GM12891 (cell line): ENCODE measurements at regions not wholly inside any gene's neighbourhood (a gene's known extent, or its start where the extent isn't known, plus 50 kb on each side); places are given as distances from the start of the nearest gene placed in this dataset.

Experiments
- PAX5 ChIP-seq: IDR thresholded peaks from 2 replicates; pipeline ENCODE4 v1.6.1; 2011; ENCODE audit warnings: low read length, moderate library complexity, mild to moderate bottlenecking; ENCODE audit not compliant: insufficient read depth, severe bottlenecking
- POLR2A ChIP-seq: IDR thresholded peaks from 2 replicates; pipeline ENCODE4 v1.6.1; 2011; ENCODE audit warnings: low read depth, low read length, control low read depth
- POLR2AphosphoS5 ChIP-seq: IDR thresholded peaks from 2 replicates; pipeline ENCODE4 v1.6.1; 2011; ENCODE audit warnings: low read depth, low read length, control low read depth
- TAF1 ChIP-seq: IDR thresholded peaks from 2 replicates; pipeline ENCODE4 v1.6.1; 2011; ENCODE audit warnings: low read depth, low read length, control low read depth

DNA sequence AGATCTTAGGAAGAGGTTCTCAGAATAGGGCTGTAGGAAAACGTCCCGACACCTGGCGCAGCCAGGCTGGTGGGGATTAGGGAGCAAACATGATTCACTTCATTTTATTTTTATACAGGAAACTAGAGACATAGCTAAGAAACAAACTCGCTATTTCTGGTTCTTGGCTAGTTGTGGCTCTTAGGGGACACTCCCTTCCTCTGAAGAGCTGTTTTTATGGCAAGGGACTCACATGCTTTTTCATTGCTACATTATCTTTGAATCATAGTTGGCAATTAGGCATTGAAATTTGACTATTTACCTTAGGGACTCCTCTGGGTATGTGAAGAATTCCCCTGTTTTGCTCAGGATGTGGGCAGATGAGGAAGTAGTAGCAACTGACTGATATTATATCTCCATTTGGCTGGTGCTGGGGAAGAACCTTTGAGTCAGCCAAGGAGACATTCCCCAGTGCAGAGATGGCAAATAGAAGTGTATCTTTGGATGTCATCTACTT lies 174.5 kb downstream of the SMIM20 start:
- TF ChIP-seq POLR2AphosphoS5 (no peak), POLR2A (no peak), TAF1 (no peak), PAX5 (no peak)
